NT2/D1 (cell line): ENCODE measurements at regions not wholly inside any gene's neighbourhood (a gene's known extent, or its start where the extent isn't known, plus 50 kb on each side); places are given as distances from the start of the nearest gene placed in this dataset.

Experiments used
- SUZ12 ChIP-seq: IDR thresholded peaks from 2 replicates; pipeline ENCODE4 v1.6.1; 2011; ENCODE audit not compliant: insufficient read length, insufficient read depth; ENCODE audit errors: extremely low read depth
- ZNF274 ChIP-seq: IDR thresholded peaks from 2 replicates; pipeline ENCODE4 v1.6.1; 2011; ENCODE audit warnings: mild to moderate bottlenecking, low read depth, low read length

GRCh38 chr10:109183366-109183765 lies 739.9 kb downstream of the XPNPEP1 start:
- TF ChIP-seq SUZ12 (no peak), ZNF274 (no peak)
